Esophagus squamous epithelium (tissue), 4 donors: ENCODE measurements at regions not wholly inside any gene's neighbourhood (a gene's known extent, or its start where the extent isn't known, plus 50 kb on each side); places are given as distances from the start of the nearest gene placed in this dataset.

Experiments used
- CTCF ChIP-seq, 6 experiments: fragments of 450-650 bp in 4 of 6; fragments of 200-600 bp in 2 of 6; sonication (generic) in 2 of 6; IDR thresholded peaks; one replicate each; pipeline ENCODE4 v1.5.1; 2016 to 2019; ENCODE audit warnings: antibody characterized with exemption in 6 of 6, mild to moderate bottlenecking in 4 of 6, moderate library complexity in 4 of 6
- POLR2A ChIP-seq, 4 donors: fragments of 450-650 bp; IDR thresholded peaks; one replicate each; pipeline ENCODE4 v1.6.1; 2017; ENCODE audit warnings: antibody characterized with exemption in 4 of 4, mild to moderate bottlenecking in 4 of 4, moderate library complexity in 3 of 4

GRCh38 chr3:168417016-168417415 is 321.3 kb upstream of the GOLIM4 start:
- TF ChIP-seq CTCF (IDR thresholded peaks at IDR 0.05) (no peak), POLR2A (IDR thresholded peaks at IDR 0.05) (no peak)
